Neural cell (in vitro differentiated cells): ENCODE measurements at regions not wholly inside any gene's neighbourhood (a gene's known extent, or its start where the extent isn't known, plus 50 kb on each side); places are given as distances from the start of the nearest gene placed in this dataset.

ENCODE experiments used
- POLR2AphosphoS5 ChIP-seq: IDR thresholded peaks from 2 replicates; pipeline ENCODE4 v1.6.1; 2012
- TAF1 ChIP-seq: IDR thresholded peaks from 2 replicates; pipeline ENCODE4 v1.6.1; 2012; ENCODE audit warnings: low read depth
- TF ChIP-seq, protein P1 (sequence below): fragments of 450-650 bp; IDR thresholded peaks from 2 replicates; pipeline ENCODE4 v1.5.1; 2014; ENCODE audit warnings: antibody characterized with exemption, mild to moderate bottlenecking, moderate library complexity; ENCODE audit not compliant: poor library complexity, severe bottlenecking

DNA sequence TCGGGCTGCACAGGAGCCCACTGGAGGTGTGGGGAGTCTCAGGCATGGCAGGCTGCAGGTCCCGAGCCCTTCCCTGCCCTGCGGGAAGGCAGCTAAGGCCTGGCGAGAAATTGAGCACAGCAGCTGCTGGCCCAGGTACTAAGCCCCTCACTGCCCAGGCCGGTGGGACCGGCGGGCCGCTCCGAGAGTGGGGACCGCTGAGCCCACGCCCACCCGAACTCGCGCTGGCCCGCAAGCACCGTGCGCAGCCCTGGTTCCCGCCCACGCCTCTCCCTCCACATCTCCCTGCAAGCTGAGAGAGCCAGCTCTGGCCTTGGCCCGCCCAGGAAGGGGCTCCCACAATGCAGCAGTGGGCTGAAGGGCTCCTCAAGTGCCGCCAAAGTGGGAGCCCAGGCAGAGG, 82.0 kb upstream of the NEIL3 start:
- TF ChIP-seq, protein P1, sequence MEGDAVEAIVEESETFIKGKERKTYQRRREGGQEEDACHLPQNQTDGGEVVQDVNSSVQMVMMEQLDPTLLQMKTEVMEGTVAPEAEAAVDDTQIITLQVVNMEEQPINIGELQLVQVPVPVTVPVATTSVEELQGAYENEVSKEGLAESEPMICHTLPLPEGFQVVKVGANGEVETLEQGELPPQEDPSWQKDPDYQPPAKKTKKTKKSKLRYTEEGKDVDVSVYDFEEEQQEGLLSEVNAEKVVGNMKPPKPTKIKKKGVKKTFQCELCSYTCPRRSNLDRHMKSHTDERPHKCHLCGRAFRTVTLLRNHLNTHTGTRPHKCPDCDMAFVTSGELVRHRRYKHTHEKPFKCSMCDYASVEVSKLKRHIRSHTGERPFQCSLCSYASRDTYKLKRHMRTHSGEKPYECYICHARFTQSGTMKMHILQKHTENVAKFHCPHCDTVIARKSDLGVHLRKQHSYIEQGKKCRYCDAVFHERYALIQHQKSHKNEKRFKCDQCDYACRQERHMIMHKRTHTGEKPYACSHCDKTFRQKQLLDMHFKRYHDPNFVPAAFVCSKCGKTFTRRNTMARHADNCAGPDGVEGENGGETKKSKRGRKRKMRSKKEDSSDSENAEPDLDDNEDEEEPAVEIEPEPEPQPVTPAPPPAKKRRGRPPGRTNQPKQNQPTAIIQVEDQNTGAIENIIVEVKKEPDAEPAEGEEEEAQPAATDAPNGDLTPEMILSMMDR, result no peak
- TF ChIP-seq POLR2AphosphoS5 (no peak), TAF1 (no peak)
